ENCODE measurements at regions not wholly inside any gene's neighbourhood (a gene's known extent, or its start where the extent isn't known, plus 50 kb on each side); places are given as distances from the start of the nearest gene placed in this dataset.

DNA sequence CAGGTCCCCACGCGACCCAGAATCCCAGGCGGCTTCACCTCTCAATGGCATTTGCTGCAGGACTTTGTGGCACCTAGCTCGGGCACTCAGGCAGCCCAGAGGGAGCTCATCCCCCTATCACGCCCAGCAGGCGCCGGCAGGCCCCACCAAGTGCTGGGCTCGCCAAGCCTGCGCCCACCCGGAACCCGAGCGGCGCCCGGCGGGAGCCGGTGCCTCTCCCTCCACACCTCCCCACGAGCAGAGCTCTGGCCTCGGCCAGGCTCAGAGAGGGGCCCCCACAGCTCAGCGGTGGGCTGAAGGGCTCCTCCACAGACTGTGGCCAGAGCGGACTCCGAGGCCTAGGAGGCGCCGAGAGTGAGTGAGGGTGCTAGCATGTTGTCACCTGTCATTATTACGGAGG, 286.3 kb downstream of the PDHA2 start:
- no peak for TF ChIP-seq EZH2 (IDR thresholded peaks at IDR 0.05; ENCODE audit: borderline replicate concordance, low read depth, low read length, poor library complexity, severe bottlenecking)
- no peaks in the 10 kb centered on the region for H3K36me3 ChIP-seq (ENCODE audit: insufficient read depth, low read length, poor library complexity, severe bottlenecking)
- H3K27ac ChIP-seq (ENCODE audit: low read depth, low read length, poor library complexity, severe bottlenecking): no peak overlapping the region
- ChIA-PET POLR2A (ENCODE audit: low non-redundant PET) (no interaction called here), CTCF (no interaction called here)
- no peaks in the 10 kb centered on the region for H3K4me1 ChIP-seq (ENCODE audit: insufficient read depth, low read length, poor library complexity, severe bottlenecking)
- intact Hi-C loops (cut with micrococcal nuclease; ENCODE audit: unreplicated experiment): no loop called here
- BruUV-seq (replicated peaks): no TSS peak
- no peak overlapping the region for H3K4me3 ChIP-seq (ENCODE audit: low read depth, low read length, poor library complexity, severe bottlenecking)
- no peaks in the 10 kb centered on the region for H3K9me3 ChIP-seq (ENCODE audit: low read depth, low read length, poor library complexity, severe bottlenecking)
- DNase-seq (ENCODE audit: low spot score): no peak
- no peaks in the 10 kb centered on the region for H3K27me3 ChIP-seq (replicated peaks; ENCODE audit: insufficient read depth, low read depth, low read length, poor library complexity)

DNA sequence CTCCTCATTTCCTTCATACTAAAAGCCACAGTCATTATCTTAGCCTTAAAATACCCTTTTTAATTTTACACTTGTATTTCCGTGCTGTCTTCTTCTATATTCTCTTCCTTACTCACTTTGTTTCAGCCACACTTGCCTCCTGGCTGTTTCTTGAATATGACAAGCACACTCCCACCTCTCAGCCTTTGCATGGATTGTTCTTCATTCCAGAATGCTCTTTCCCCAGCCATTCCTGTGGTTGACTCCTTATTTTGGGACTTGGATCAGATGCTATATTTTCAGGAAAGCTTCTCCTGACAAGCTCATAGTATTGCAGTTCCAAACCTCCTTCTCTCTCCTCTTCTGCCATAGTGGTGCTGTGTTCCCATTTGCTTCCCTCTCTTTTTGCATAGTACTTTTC, 291.3 kb downstream of the PDHA2 start:
- POLR2A ChIA-PET (ENCODE audit: low non-redundant PET): no interaction called here
- no peak for TF ChIP-seq EZH2 (IDR thresholded peaks at IDR 0.05; ENCODE audit: borderline replicate concordance, low read depth, low read length, poor library complexity, severe bottlenecking)
- Histone ChIP-seq H3K27ac (ENCODE audit: low read depth, low read length, poor library complexity, severe bottlenecking) (no peak overlapping the region), H3K36me3 (ENCODE audit: insufficient read depth, low read length, poor library complexity, severe bottlenecking) (no peaks in the 10 kb centered on the region), H3K4me1 (ENCODE audit: insufficient read depth, low read length, poor library complexity, severe bottlenecking) (no peaks in the 10 kb centered on the region), H3K4me3 (ENCODE audit: low read depth, low read length, poor library complexity, severe bottlenecking) (no peak overlapping the region), H3K27me3 (replicated peaks; ENCODE audit: insufficient read depth, low read depth, low read length, poor library complexity) (no peaks in the 10 kb centered on the region), H3K9me3 (ENCODE audit: low read depth, low read length, poor library complexity, severe bottlenecking) (no peaks in the 10 kb centered on the region)
- CTCF ChIA-PET: no interaction called here
- intact Hi-C loops (cut with micrococcal nuclease; ENCODE audit: unreplicated experiment): no loop called here
- BruUV-seq (replicated peaks): no TSS peak
- DNase-seq (ENCODE audit: low spot score): no peak

DNA sequence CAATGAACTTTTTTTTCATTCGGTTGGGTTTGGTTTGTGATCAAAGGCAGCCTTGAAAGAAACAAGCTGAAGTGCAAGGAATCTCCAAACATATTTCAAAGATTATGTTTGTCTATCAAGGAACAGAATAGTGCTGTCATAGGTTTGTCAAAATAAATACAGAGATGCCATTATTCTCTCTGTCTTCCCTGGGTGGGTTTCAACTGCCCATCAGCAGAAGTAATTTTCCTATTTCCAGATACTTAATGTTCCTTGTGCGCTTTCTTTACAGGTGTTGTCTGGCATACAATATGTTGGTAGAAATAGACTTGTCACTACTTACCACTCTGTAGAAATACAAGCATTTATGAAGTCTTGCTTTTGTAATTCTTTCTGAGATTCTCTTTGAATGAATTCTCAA, 294.9 kb downstream of the PDHA2 start:
- ChIA-PET CTCF (no interaction called here), POLR2A (ENCODE audit: low non-redundant PET) (no interaction called here)
- no peaks in the 10 kb centered on the region for H3K27me3 ChIP-seq (replicated peaks; ENCODE audit: insufficient read depth, low read depth, low read length, poor library complexity)
- TF ChIP-seq CTCF (conservative IDR thresholded peaks at IDR 0.05; ENCODE audit: low read depth, low read length) (no peak), EZH2 (IDR thresholded peaks at IDR 0.05; ENCODE audit: borderline replicate concordance, low read depth, low read length, poor library complexity, severe bottlenecking) (no peak)
- H3K4me1 ChIP-seq (ENCODE audit: insufficient read depth, low read length, poor library complexity, severe bottlenecking): no peaks in the 10 kb centered on the region
- no peak overlapping the region for H3K4me3 ChIP-seq (ENCODE audit: low read depth, low read length, poor library complexity, severe bottlenecking)
- intact Hi-C loops (cut with micrococcal nuclease; ENCODE audit: unreplicated experiment): no loop called here
- no peak overlapping the region for H3K27ac ChIP-seq (ENCODE audit: low read depth, low read length, poor library complexity, severe bottlenecking)
- no peaks in the 10 kb centered on the region for H3K9me3 ChIP-seq (ENCODE audit: low read depth, low read length, poor library complexity, severe bottlenecking)
- no TSS peak for BruUV-seq (replicated peaks)
- DNase-seq (ENCODE audit: low spot score): no peak
- H3K36me3 ChIP-seq (ENCODE audit: insufficient read depth, low read length, poor library complexity, severe bottlenecking): no peaks in the 10 kb centered on the region

DNA sequence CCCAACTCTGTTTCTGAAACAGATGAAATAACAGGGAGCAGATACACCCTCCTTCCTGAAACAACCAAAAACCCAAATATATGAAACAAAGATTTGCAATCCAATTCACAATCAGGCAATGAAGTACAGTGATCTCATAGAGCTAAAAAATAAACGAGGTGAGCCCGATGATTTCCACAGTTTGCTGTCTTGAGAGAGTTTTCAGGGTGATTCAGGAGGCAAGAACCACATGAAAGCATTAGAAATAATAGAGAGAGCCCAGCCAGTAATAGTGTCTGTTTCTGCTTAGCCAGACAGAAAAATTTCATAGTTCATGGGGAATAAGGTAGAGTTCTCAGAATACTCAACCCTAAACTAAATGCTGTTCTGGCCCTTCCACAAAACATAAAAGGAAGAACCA, 296.2 kb downstream of the PDHA2 start:
- ChIA-PET CTCF (no interaction called here), POLR2A (ENCODE audit: low non-redundant PET) (no interaction called here)
- Histone ChIP-seq H3K27me3 (replicated peaks; ENCODE audit: insufficient read depth, low read depth, low read length, poor library complexity) (no peaks in the 10 kb centered on the region), H3K4me3 (ENCODE audit: low read depth, low read length, poor library complexity, severe bottlenecking) (no peak overlapping the region), H3K9me3 (ENCODE audit: low read depth, low read length, poor library complexity, severe bottlenecking) (no peaks in the 10 kb centered on the region), H3K36me3 (ENCODE audit: insufficient read depth, low read length, poor library complexity, severe bottlenecking) (no peaks in the 10 kb centered on the region), H3K4me1 (ENCODE audit: insufficient read depth, low read length, poor library complexity, severe bottlenecking) (no peaks in the 10 kb centered on the region), H3K27ac (ENCODE audit: low read depth, low read length, poor library complexity, severe bottlenecking) (no peak overlapping the region)
- no TSS peak for BruUV-seq (replicated peaks)
- no peak for DNase-seq (ENCODE audit: low spot score)
- TF ChIP-seq CTCF (conservative IDR thresholded peaks at IDR 0.05; ENCODE audit: low read depth, low read length): no peak
- TF ChIP-seq EZH2 (IDR thresholded peaks at IDR 0.05; ENCODE audit: borderline replicate concordance, low read depth, low read length, poor library complexity, severe bottlenecking): no peak
- intact Hi-C loops (cut with micrococcal nuclease; ENCODE audit: unreplicated experiment): no loop called here

Data from A673 (cell line).